GM23248 (cell line): ENCODE measurements at regions not wholly inside any gene's neighbourhood (a gene's known extent, or its start where the extent isn't known, plus 50 kb on each side); places are given as distances from the start of the nearest gene placed in this dataset.

ENCODE experiments used
- DNase-seq: peaks from one replicate; pipeline ENCODE4 v3.0.0-alpha.2; 2015
- H2AFZ ChIP-seq: fragments of 200-600 bp; sonication (generic); 2 replicates; pipeline ENCODE4 v1.6.1; 2016; ENCODE audit warnings: antibody characterized with exemption
- H3F3A ChIP-seq: fragments of 200-600 bp; sonication (generic); 2 replicates; pipeline ENCODE4 v1.6.1; 2016; ENCODE audit warnings: mild to moderate bottlenecking, antibody characterized with exemption, mixed run types; ENCODE audit not compliant: insufficient read depth
- H3K27ac ChIP-seq: fragments of 200-600 bp; sonication (generic); 2 replicates; pipeline ENCODE4 v1.5.1; 2016; ENCODE audit warnings: mild to moderate bottlenecking
- H3K27me3 ChIP-seq: fragments of 200-600 bp; sonication (generic); replicated peaks from 2 replicates; pipeline ENCODE4 v1.6.1; 2016; ENCODE audit warnings: mild to moderate bottlenecking; ENCODE audit not compliant: insufficient read depth
- H3K36me3 ChIP-seq: fragments of 200-600 bp; sonication (generic); 2 replicates; pipeline ENCODE4 v1.6.1; 2016; ENCODE audit warnings: low read depth, mild to moderate bottlenecking
- H3K4me1 ChIP-seq: fragments of 200-600 bp; sonication (generic); 2 replicates; pipeline ENCODE4 v1.6.1; 2016; ENCODE audit warnings: mild to moderate bottlenecking; ENCODE audit not compliant: insufficient read depth
- H3K4me2 ChIP-seq: fragments of 200-600 bp; sonication (generic); one replicate; pipeline ENCODE4 v1.6.1; 2016; ENCODE audit warnings: mild to moderate bottlenecking; ENCODE audit not compliant: unreplicated experiment
- H3K4me3 ChIP-seq: fragments of 200-600 bp; sonication (generic); 2 replicates; pipeline ENCODE4 v1.5.1; 2016; ENCODE audit warnings: mild to moderate bottlenecking
- H3K79me2 ChIP-seq: fragments of 200-600 bp; sonication (generic); 2 replicates; pipeline ENCODE4 v1.6.1; 2016; ENCODE audit warnings: mild to moderate bottlenecking; ENCODE audit not compliant: insufficient read depth
- H3K9ac ChIP-seq: fragments of 200-600 bp; sonication (generic); 2 replicates; pipeline ENCODE4 v1.6.1; 2016; ENCODE audit warnings: mild to moderate bottlenecking
- H3K9me2 ChIP-seq: fragments of 200-600 bp; sonication (generic); 2 replicates; pipeline ENCODE4 v1.6.1; 2016; ENCODE audit warnings: mixed run types, mild to moderate bottlenecking, moderate library complexity; ENCODE audit not compliant: insufficient read depth
- H3K9me3 ChIP-seq: fragments of 200-600 bp; sonication (generic); one replicate; pipeline ENCODE4 v1.6.1; 2017; ENCODE audit warnings: low read depth
- H4K20me1 ChIP-seq: fragments of 200-600 bp; sonication (generic); 2 replicates; pipeline ENCODE4 v1.6.0; 2016; ENCODE audit not compliant: insufficient read depth
- EZH2 ChIP-seq: fragments of 200-600 bp; sonication (generic); IDR thresholded peaks from 2 replicates; pipeline ENCODE4 v1.6.1; 2018; ENCODE audit warnings: antibody characterized with exemption, mild to moderate bottlenecking; ENCODE audit not compliant: insufficient read depth, poor library complexity, severe bottlenecking
- EZH2phosphoT487 ChIP-seq: fragments of 200-600 bp; sonication (generic); IDR thresholded peaks from 2 replicates; pipeline ENCODE4 v1.6.1; 2018; ENCODE audit warnings: antibody characterized with exemption, moderate library complexity, mild to moderate bottlenecking, low read depth; ENCODE audit not compliant: insufficient read depth
- WGBS, 2 experiments: methylation state at CpG; one replicate each; pipeline ENCODE4 v1.1.6; 2015 to 2017; ENCODE audit warnings: low lambda C conversion rate in 2 of 2, low coverage in 1 of 2; ENCODE audit errors: missing lambda C conversion rate in 2 of 2; 5-methylcytosine and 5-hydroxymethylcytosine counted together
- in situ Hi-C: fragments of 300-500 bp; cut with MboI; formaldehyde crosslinking; loops from 2 replicates; pipeline ENCODE4 v1.15.0; 2020

- Histone ChIP-seq H3F3A (no peaks in the 10 kb centered on the region), H3K79me2 (no peaks in the 10 kb centered on the region), H4K20me1 (no peaks in the 10 kb centered on the region), H3K4me3 (no peak overlapping the region), H2AFZ (no peak overlapping the region), H3K9ac (no peak overlapping the region), H3K27me3 (peaks cover 65% of the 10 kb centered on the region), H3K9me3 (no peaks in the 10 kb centered on the region), H3K4me2 (peak overlapping the region; percentile 25), H3K36me3 (no peaks in the 10 kb centered on the region), H3K9me2 (no peaks in the 10 kb centered on the region), H3K27ac (no peak overlapping the region), H3K4me1 (no peaks in the 10 kb centered on the region)
- DNase-seq: no peak
- TF ChIP-seq EZH2 (peak; percentile 68), EZH2phosphoT487 (no peak)
- in situ Hi-C loops: no loop called here
- WGBS, 2 experiments: 4 to 5% methylated on average over 22 of the region's 22 CpGs
Observed at GRCh38 chr7:1367501-1368183, 91.6 kb downstream of the MICALL2 start.

GRCh38 chr7:1368184-1368681, 91.0 kb downstream of the MICALL2 start:
- H3K27ac ChIP-seq: no peak overlapping the region
- H3K36me3 ChIP-seq: no peaks in the 10 kb centered on the region
- peaks cover 71% of the 10 kb centered on the region for H3K27me3 ChIP-seq
- no peak overlapping the region for H3K4me2 ChIP-seq
- H3K9me3 ChIP-seq: no peaks in the 10 kb centered on the region
- no peaks in the 10 kb centered on the region for H3K9me2 ChIP-seq
- in situ Hi-C loops: no loop called here
- no peak overlapping the region for H2AFZ ChIP-seq
- no peak for DNase-seq
- WGBS, 2 experiments: 4 to 9% methylated on average over 9 to 11 of the region's 11 CpGs
- no peak overlapping the region for H3K4me3 ChIP-seq
- no peaks in the 10 kb centered on the region for H4K20me1 ChIP-seq
- H3F3A ChIP-seq: no peaks in the 10 kb centered on the region
- TF ChIP-seq EZH2 (no peak), EZH2phosphoT487 (no peak)
- H3K9ac ChIP-seq: no peak overlapping the region
- H3K79me2 ChIP-seq: no peaks in the 10 kb centered on the region
- H3K4me1 ChIP-seq: no peaks in the 10 kb centered on the region

GRCh38 chr7:1368682-1369571, 90.3 kb downstream of the MICALL2 start:
- no peaks in the 10 kb centered on the region for H3K9me3 ChIP-seq
- no peak overlapping the region for H3K4me2 ChIP-seq
- H4K20me1 ChIP-seq: no peaks in the 10 kb centered on the region
- no peaks in the 10 kb centered on the region for H3F3A ChIP-seq
- peaks cover 78% of the 10 kb centered on the region for H3K27me3 ChIP-seq
- no peak overlapping the region for H3K9ac ChIP-seq
- no peaks in the 10 kb centered on the region for H3K36me3 ChIP-seq
- H3K4me3 ChIP-seq: no peak overlapping the region
- in situ Hi-C loops: no loop called here
- no peaks in the 10 kb centered on the region for H3K9me2 ChIP-seq
- WGBS, 2 experiments: 2 to 4% methylated on average over 27 to 56 of the region's 74 CpGs
- H3K27ac ChIP-seq: no peak overlapping the region
- no peaks in the 10 kb centered on the region for H3K79me2 ChIP-seq
- peak; percentile 35 for DNase-seq
- TF ChIP-seq EZH2: peak; percentile 72
- no peak for TF ChIP-seq EZH2phosphoT487
- H2AFZ ChIP-seq: no peak overlapping the region
- H3K4me1 ChIP-seq: no peaks in the 10 kb centered on the region

- no peaks in the 10 kb centered on the region for H3K4me1 ChIP-seq
- peaks cover 77% of the 10 kb centered on the region for H3K27me3 ChIP-seq
- no peak for DNase-seq
- no peak overlapping the region for H3K27ac ChIP-seq
- TF ChIP-seq EZH2: no peak
- TF ChIP-seq EZH2phosphoT487: no peak
- H3K36me3 ChIP-seq: no peaks in the 10 kb centered on the region
- H2AFZ ChIP-seq: no peak overlapping the region
- no peaks in the 10 kb centered on the region for H3K79me2 ChIP-seq
- no peaks in the 10 kb centered on the region for H3F3A ChIP-seq
- H3K9me3 ChIP-seq: no peaks in the 10 kb centered on the region
- H3K9me2 ChIP-seq: no peaks in the 10 kb centered on the region
- H3K9ac ChIP-seq: no peak overlapping the region
- in situ Hi-C loops: no loop called here
- no peaks in the 10 kb centered on the region for H4K20me1 ChIP-seq
- 9% methylated on average over 12 to 14 of the region's 14 CpGs for WGBS, 2 experiments
- H3K4me2 ChIP-seq: no peak overlapping the region
- no peak overlapping the region for H3K4me3 ChIP-seq
Observed at GRCh38 chr7:1369916-1370657, 89.2 kb downstream of the MICALL2 start.
